ENCODE measurements at regions not wholly inside any gene's neighbourhood (a gene's known extent, or its start where the extent isn't known, plus 50 kb on each side); places are given as distances from the start of the nearest gene placed in this dataset.

DNA sequence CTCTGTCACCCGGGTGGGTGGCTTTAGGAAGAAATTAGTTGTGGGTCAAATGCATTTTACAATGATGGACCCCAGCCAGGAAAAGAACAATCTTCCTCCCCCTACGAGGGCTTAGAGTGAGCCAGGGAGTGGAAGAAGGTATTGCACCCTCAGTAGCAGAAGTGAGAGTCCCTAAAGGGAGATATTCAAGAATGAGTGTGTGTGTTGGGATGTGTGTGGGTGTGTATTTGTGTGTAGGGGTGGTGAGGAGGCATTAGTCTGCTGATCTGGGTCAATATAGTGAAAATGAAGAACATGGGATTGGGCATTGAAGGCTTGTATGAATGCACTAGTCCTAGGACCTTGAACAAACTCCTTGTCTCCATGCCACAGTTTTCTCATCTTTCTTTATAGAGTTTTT is 85.2 kb upstream of the RUNX1 start:
- no peaks in the 10 kb centered on the region for H3K36me3 ChIP-seq (ENCODE audit: control insufficient read depth, insufficient read depth, low read length)
- H3K4me3 ChIP-seq (ENCODE audit: low read length), result no peak overlapping the region
- H3K4me1 ChIP-seq (ENCODE audit: control insufficient read depth, insufficient read depth, low read length), result no peaks in the 10 kb centered on the region
- no peaks in the 10 kb centered on the region for H3K27me3 ChIP-seq (ENCODE audit: control insufficient read depth, insufficient read depth, low read length)
- DNase-seq (ENCODE audit: low read depth, low spot score), result no peak
- no peaks in the 10 kb centered on the region for H3K9me3 ChIP-seq (ENCODE audit: control insufficient read depth, insufficient read depth, low read length)
- no peak overlapping the region for H3K27ac ChIP-seq (ENCODE audit: low read length)
- WGBS (ENCODE audit: insufficient coverage, insufficient read length), result no CpG with 5 or more reads among the region's 2 CpGs

DNA sequence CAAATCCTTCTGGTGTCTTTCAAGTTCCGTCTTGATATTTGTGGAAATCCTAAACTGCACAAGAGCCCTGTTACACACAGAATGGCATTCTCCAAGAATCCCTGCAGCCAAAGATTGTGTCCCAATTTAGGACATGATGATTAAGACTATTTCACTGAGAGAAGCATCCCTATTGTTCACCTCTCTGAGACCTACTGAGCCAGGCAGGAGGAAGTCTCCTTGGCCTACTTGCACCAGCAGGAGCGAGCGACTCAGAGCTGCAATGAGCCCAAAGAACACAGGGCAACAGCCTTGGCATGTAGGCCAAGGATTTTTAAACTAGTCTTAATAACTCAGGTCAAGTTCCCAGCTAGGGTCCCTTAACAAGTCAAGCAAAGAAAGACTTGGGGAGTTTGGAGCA is 79.4 kb upstream of the RUNX1 start:
- Histone ChIP-seq H3K4me3 (ENCODE audit: low read length) (no peak overlapping the region), H3K4me1 (ENCODE audit: control insufficient read depth, insufficient read depth, low read length) (no peaks in the 10 kb centered on the region), H3K9me3 (ENCODE audit: control insufficient read depth, insufficient read depth, low read length) (no peaks in the 10 kb centered on the region), H3K27me3 (ENCODE audit: control insufficient read depth, insufficient read depth, low read length) (no peaks in the 10 kb centered on the region), H3K27ac (ENCODE audit: low read length) (no peak overlapping the region), H3K36me3 (ENCODE audit: control insufficient read depth, insufficient read depth, low read length) (no peaks in the 10 kb centered on the region)
- no peak for DNase-seq (ENCODE audit: low read depth, low spot score)
- no CpG with 5 or more reads among the region's 3 CpGs for WGBS (ENCODE audit: insufficient coverage, insufficient read length)

DNA sequence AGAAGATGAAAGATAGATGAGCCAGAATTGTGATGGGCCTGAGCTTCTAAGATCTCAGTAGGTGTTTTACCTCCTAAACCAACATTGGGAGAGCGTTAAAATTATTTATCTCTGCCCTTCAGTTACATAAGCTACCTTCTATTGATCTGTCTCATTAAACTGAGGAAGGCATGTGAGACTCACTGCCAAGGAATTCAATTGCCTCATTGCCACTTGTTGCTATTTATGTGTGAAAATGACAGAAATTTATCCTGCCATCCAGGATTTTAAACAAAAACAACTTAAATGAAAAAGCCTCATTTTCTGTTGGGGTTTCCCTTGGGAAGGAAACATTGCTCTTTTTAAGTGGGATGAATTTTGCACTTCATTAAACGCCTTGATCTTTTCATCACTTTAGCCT is 78.7 kb upstream of the RUNX1 start:
- Histone ChIP-seq H3K27ac (ENCODE audit: low read length) (no peak overlapping the region), H3K27me3 (ENCODE audit: control insufficient read depth, insufficient read depth, low read length) (no peaks in the 10 kb centered on the region), H3K9me3 (ENCODE audit: control insufficient read depth, insufficient read depth, low read length) (no peaks in the 10 kb centered on the region), H3K4me3 (ENCODE audit: low read length) (no peak overlapping the region), H3K4me1 (ENCODE audit: control insufficient read depth, insufficient read depth, low read length) (no peaks in the 10 kb centered on the region), H3K36me3 (ENCODE audit: control insufficient read depth, insufficient read depth, low read length) (no peaks in the 10 kb centered on the region)
- DNase-seq (ENCODE audit: low read depth, low spot score), result no peak
- no CpG with 5 or more reads among the region's 2 CpGs for WGBS (ENCODE audit: insufficient coverage, insufficient read length)

DNA sequence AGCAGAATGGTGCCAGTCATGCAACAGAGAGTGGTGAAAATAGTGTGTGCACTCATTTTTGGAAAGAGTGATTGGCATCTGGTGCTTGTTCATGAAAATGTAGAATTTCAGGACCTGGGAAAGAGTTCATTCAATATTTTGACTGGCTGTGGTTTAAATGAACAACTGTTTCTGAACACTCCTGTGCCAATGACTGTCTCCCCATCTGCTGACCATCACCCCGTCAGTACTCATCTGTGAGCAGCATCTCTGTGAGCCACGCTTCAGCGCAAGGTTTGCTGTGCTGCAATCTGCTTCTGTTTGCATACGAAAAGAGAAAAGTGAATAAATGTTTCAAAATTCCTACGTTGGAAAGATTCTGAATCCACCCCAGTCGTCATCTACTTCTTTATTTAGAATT is 77.9 kb upstream of the RUNX1 start:
- Histone ChIP-seq H3K27me3 (ENCODE audit: control insufficient read depth, insufficient read depth, low read length) (no peaks in the 10 kb centered on the region), H3K9me3 (ENCODE audit: control insufficient read depth, insufficient read depth, low read length) (no peaks in the 10 kb centered on the region), H3K27ac (ENCODE audit: low read length) (no peak overlapping the region), H3K4me3 (ENCODE audit: low read length) (no peak overlapping the region), H3K36me3 (ENCODE audit: control insufficient read depth, insufficient read depth, low read length) (no peaks in the 10 kb centered on the region), H3K4me1 (ENCODE audit: control insufficient read depth, insufficient read depth, low read length) (no peaks in the 10 kb centered on the region)
- DNase-seq (ENCODE audit: low read depth, low spot score), result no peak
- no CpG with 5 or more reads among the region's 6 CpGs for WGBS (ENCODE audit: insufficient coverage, insufficient read length)

DNA sequence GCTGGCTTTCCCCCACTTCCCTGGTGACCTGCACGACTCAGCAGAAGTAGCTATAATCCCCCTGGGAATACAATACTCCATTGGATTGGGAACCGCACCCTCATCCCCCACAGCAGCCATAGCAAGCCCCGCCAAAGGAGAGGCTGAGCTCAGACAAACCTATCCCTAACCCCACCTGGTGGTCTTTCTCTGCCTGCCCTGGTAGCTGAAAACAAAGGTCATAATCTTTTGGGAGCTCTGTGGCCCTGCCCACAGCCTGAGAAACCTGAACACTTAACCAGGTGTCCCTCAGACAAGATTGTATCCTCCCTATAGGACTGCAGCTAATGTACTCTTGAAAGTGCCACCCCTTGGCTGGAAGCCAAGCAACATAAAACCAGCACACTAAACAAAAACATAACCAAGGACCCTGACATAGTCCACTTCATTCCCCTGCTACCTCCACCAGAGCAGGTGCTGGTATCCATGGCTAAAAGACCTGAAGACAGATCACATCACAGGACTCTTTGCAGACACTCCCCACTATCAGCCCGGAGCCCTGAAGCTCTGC is 71.6 kb upstream of the RUNX1 start:
- no peak for DNase-seq (ENCODE audit: low read depth, low spot score)

DNA sequence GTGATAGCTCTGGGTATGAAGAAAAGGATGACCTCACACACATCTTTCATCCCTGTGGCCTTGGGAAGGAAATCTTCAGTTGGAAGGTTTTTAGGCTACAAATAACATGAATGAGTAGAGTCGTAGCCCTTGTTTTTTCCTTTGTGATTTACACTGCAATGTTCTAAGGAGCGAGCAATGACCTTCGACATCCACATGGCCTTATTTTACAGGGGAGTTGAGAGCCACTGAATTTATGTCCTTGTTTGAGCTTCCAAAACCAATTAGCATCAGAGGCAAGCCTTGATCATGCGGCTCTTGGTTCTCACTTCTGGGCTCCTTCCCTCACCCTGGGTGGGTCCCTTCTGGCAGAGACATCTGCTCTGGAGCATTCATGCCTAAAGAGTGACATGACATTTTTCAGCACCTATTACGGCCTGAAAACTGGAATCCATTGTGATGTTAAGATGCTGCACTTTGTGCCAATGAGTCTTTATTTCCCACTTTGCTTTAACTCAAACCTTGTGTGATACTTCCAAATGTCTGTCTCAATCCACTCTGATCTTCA is 70.5 kb upstream of the RUNX1 start:
- no peak overlapping the region for H3K27ac ChIP-seq (ENCODE audit: low read length)
- no peaks in the 10 kb centered on the region for H3K9me3 ChIP-seq (ENCODE audit: control insufficient read depth, insufficient read depth, low read length)
- H3K4me3 ChIP-seq (ENCODE audit: low read length), result no peak overlapping the region
- no peaks in the 10 kb centered on the region for H3K27me3 ChIP-seq (ENCODE audit: control insufficient read depth, insufficient read depth, low read length)
- DNase-seq (ENCODE audit: low read depth, low spot score), result no peak
- WGBS (ENCODE audit: insufficient coverage, insufficient read length), result no CpG with 5 or more reads among the region's 5 CpGs
- no peaks in the 10 kb centered on the region for H3K36me3 ChIP-seq (ENCODE audit: control insufficient read depth, insufficient read depth, low read length)
- no peaks in the 10 kb centered on the region; the same call in 1 of the 2 replicates for H3K4me1 ChIP-seq (ENCODE audit: control insufficient read depth, insufficient read depth, low read length)

More for the DNA sequence above, 71.6 kb upstream of the RUNX1 start:
- Histone ChIP-seq H3K27me3 (ENCODE audit: control insufficient read depth, insufficient read depth, low read length) (no peaks in the 10 kb centered on the region), H3K4me3 (ENCODE audit: low read length) (no peak overlapping the region), H3K4me1 (ENCODE audit: control insufficient read depth, insufficient read depth, low read length) (no peaks in the 10 kb centered on the region; the same call in 1 of the 2 replicates), H3K36me3 (ENCODE audit: control insufficient read depth, insufficient read depth, low read length) (no peaks in the 10 kb centered on the region), H3K27ac (ENCODE audit: low read length) (no peak overlapping the region), H3K9me3 (ENCODE audit: control insufficient read depth, insufficient read depth, low read length) (no peaks in the 10 kb centered on the region)
- WGBS (ENCODE audit: insufficient coverage, insufficient read length), result no CpG with 5 or more reads among the region's 4 CpGs

DNA sequence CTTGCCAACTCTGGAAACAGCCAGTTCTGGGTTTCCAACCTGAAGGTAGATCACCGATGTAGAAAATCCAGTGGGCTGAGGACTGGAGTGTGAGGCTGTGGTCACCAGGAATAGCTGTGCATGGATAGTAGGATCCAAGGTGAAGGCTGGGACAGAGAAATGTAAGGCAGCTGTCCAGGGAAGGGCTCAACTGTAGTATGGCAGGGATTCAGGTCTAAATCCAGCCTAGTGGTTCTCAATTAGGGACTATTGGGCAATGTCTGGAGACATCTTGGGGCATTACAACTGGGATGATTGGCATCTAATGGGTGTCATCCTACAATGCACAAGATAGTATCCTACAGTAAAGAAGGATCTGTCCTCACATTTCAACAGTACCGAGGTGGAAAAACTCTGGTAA is 67.7 kb upstream of the RUNX1 start:
- no peaks in the 10 kb centered on the region; the same call in 1 of the 2 replicates for H3K4me1 ChIP-seq (ENCODE audit: control insufficient read depth, insufficient read depth, low read length)
- no peak for DNase-seq (ENCODE audit: low read depth, low spot score)
- H3K4me3 ChIP-seq (ENCODE audit: low read length), result no peak overlapping the region
- H3K27ac ChIP-seq (ENCODE audit: low read length), result no peak overlapping the region
- no peaks in the 10 kb centered on the region for H3K36me3 ChIP-seq (ENCODE audit: control insufficient read depth, insufficient read depth, low read length)
- H3K27me3 ChIP-seq (ENCODE audit: control insufficient read depth, insufficient read depth, low read length), result no peaks in the 10 kb centered on the region
- no CpG with 5 or more reads among the region's 2 CpGs for WGBS (ENCODE audit: insufficient coverage, insufficient read length)
- no peaks in the 10 kb centered on the region for H3K9me3 ChIP-seq (ENCODE audit: control insufficient read depth, insufficient read depth, low read length)

DNA sequence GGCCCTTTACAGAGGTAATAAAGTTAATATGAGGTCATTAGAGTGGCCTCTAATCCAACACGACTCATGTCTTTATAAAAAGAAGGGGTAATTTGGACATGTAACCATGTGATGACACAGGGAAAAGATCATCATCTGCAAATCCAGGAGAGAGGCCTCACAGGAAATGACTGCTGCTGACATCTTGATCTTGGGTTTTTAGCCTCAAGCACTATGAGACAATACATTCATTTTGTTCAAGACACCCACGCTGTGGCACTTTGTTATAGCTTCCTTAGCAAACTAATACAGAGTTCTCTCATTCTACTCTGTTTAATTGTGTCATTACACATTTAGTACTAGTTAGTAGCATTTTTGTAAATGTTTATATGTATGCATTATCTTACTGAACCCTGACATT is 64.0 kb upstream of the RUNX1 start:
- H3K4me1 ChIP-seq (ENCODE audit: control insufficient read depth, insufficient read depth, low read length), result no peaks in the 10 kb centered on the region
- no CpG with 5 or more reads among the region's 2 CpGs for WGBS (ENCODE audit: insufficient coverage, insufficient read length)
- no peak for DNase-seq (ENCODE audit: low read depth, low spot score)

DNA sequence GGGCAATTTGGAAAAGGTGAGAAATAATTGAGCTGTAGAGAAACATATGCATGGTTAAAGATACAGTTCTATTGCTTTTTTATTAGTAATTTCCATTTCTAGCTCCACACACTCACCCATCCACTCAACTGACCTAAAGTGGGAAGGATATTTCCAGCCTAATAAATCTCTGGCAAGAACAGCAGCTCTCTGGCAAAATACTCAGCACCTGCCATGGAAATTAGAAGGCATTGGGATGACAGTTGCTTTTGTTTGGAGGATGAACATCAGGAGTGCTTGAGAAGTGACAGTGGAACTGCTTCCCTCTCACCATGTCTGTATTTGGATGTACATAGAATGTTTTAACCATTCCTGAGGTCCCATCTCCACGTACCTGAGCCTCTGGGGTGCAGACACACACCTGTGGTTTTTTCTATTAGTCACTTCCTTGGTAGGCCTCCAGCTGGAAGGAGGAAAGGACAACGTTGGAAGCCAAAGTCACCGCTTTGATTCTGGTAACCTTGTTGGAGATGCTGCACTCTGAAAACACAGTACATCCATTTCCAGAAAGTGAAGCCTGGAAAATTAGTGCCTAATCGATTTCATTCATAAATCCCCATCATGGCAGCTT is 62.3 kb upstream of the RUNX1 start:
- Histone ChIP-seq H3K9me3 (ENCODE audit: control insufficient read depth, insufficient read depth, low read length) (no peaks in the 10 kb centered on the region), H3K4me1 (ENCODE audit: control insufficient read depth, insufficient read depth, low read length) (no peaks in the 10 kb centered on the region), H3K27me3 (ENCODE audit: control insufficient read depth, insufficient read depth, low read length) (no peaks in the 10 kb centered on the region), H3K27ac (ENCODE audit: low read length) (no peak overlapping the region), H3K36me3 (ENCODE audit: control insufficient read depth, insufficient read depth, low read length) (no peaks in the 10 kb centered on the region), H3K4me3 (ENCODE audit: low read length) (no peak overlapping the region)
- no CpG with 5 or more reads among the region's 4 CpGs for WGBS (ENCODE audit: insufficient coverage, insufficient read length)
- DNase-seq (ENCODE audit: low read depth, low spot score), result no peak

More for the DNA sequence above, 64.0 kb upstream of the RUNX1 start:
- Histone ChIP-seq H3K4me3 (ENCODE audit: low read length) (no peak overlapping the region), H3K9me3 (ENCODE audit: control insufficient read depth, insufficient read depth, low read length) (no peaks in the 10 kb centered on the region), H3K27me3 (ENCODE audit: control insufficient read depth, insufficient read depth, low read length) (no peaks in the 10 kb centered on the region), H3K27ac (ENCODE audit: low read length) (no peak overlapping the region), H3K36me3 (ENCODE audit: control insufficient read depth, insufficient read depth, low read length) (no peaks in the 10 kb centered on the region)

DNA sequence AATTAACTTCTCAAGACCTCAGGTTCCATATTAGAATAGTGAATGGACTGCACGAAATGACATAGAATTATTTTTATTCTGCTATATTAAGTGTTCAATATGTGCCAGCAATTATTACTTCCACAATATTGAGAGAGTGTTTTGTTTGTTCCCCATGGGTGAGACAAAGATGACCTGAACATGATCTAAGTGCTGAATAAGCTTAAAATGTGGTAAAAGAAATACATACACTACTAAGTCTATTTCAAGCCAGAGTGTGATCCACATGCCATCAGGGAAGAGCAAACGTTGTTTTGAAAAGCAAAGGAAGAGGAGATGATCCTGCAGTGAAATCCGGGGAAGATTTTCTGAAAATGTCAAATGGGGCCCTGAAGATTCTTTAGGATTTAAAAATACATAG is 59.8 kb upstream of the RUNX1 start:
- H3K36me3 ChIP-seq (ENCODE audit: control insufficient read depth, insufficient read depth, low read length), result no peaks in the 10 kb centered on the region
- no peak overlapping the region for H3K27ac ChIP-seq (ENCODE audit: low read length)
- DNase-seq (ENCODE audit: low read depth, low spot score), result no peak
- no peak overlapping the region for H3K4me3 ChIP-seq (ENCODE audit: low read length)
- H3K4me1 ChIP-seq (ENCODE audit: control insufficient read depth, insufficient read depth, low read length), result no peaks in the 10 kb centered on the region
- no peaks in the 10 kb centered on the region for H3K27me3 ChIP-seq (ENCODE audit: control insufficient read depth, insufficient read depth, low read length)
- no peaks in the 10 kb centered on the region for H3K9me3 ChIP-seq (ENCODE audit: control insufficient read depth, insufficient read depth, low read length)
- WGBS (ENCODE audit: insufficient coverage, insufficient read length), result no CpG with 5 or more reads among the region's 3 CpGs

DNA sequence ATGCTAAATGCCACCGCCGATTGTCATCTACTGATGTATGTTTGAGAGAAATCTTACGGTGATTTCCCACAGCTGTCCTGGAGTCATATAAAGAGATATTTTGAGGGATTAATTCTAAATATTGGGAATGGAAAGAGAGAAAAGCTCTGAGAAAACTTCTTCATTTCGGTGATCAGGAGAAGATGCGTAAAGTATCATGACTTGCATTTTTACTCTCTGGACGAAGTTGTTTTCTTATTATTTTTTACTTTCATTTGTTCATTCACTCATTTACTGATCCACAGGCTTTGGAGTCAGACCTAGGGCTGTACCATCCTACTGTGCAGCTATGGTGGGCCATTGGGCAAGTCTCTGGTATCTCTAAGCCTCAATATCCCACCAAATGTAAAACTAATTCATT is 58.4 kb upstream of the RUNX1 start:
- no peaks in the 10 kb centered on the region for H3K36me3 ChIP-seq (ENCODE audit: control insufficient read depth, insufficient read depth, low read length)
- H3K4me1 ChIP-seq (ENCODE audit: control insufficient read depth, insufficient read depth, low read length), result no peaks in the 10 kb centered on the region
- WGBS (ENCODE audit: insufficient coverage, insufficient read length), result no CpG with 5 or more reads among the region's 6 CpGs
- H3K27me3 ChIP-seq (ENCODE audit: control insufficient read depth, insufficient read depth, low read length), result no peaks in the 10 kb centered on the region
- no peaks in the 10 kb centered on the region for H3K9me3 ChIP-seq (ENCODE audit: control insufficient read depth, insufficient read depth, low read length)
- no peak overlapping the region for H3K4me3 ChIP-seq (ENCODE audit: low read length)
- DNase-seq (ENCODE audit: low read depth, low spot score), result no peak
- H3K27ac ChIP-seq (ENCODE audit: low read length), result no peak overlapping the region

Data from iPS DF 6.9 (cell line).